ENCODE measurements at regions not wholly inside any gene's neighbourhood (a gene's known extent, or its start where the extent isn't known, plus 50 kb on each side); places are given as distances from the start of the nearest gene placed in this dataset.
A peak's percentile ranks its signal among the peaks of the same experiment; 100 is the strongest.
"Not testable (repeated sequence)": the region's sequence is repeated elsewhere in the genome, so short reads cannot be mapped to it uniquely, and the experiment has no call there.

DNA sequence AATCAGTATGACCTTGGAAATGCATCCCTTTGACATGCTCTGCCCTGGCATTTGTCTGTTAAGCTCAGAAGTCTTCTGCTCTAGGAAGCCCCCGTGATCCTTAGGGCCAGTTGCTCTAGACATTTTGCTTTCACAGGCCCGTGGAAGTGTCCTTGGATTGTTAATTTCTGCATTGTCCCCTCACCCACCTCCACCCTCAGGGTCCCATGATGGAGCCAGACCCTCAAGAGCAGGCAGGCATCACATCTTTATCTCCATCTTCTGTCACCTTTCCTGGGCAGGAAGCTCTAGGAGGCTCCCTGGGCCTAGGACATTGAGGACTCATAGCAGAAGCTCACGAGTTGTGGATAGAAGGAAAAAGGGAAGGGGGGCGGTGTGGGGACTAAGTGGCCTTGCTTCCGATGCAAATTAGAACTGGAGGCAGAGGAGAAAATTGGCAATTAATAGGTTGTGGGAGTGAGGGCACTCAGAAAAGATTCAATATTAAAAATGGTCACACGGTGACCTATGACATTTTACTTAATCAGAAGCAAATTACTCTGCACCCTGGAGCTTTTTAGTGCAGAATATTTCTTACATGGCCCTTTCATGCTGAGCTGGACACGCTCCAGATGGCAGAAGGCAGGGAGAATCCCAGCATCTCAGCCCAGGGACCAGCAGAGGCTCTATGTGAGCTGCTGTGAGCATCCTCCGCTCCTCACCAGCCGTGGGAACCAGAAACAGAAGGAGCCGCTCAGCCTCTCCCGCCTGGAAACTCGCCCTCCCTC, 185.0 kb downstream of the MATN1 start:
- no peaks in the 10 kb centered on the region for H3K36me3 Mint-ChIP-seq
- no peak for DNase-seq (ENCODE audit: low spot score in 2 of 2)
- no peak overlapping the region for H3K27ac Mint-ChIP-seq
- no peak overlapping the region for H3K4me3 Mint-ChIP-seq
- no peaks in the 10 kb centered on the region for H3K9me3 Mint-ChIP-seq
- ATAC-seq: no peak
- H3K4me1 Mint-ChIP-seq: no peaks in the 10 kb centered on the region

DNA sequence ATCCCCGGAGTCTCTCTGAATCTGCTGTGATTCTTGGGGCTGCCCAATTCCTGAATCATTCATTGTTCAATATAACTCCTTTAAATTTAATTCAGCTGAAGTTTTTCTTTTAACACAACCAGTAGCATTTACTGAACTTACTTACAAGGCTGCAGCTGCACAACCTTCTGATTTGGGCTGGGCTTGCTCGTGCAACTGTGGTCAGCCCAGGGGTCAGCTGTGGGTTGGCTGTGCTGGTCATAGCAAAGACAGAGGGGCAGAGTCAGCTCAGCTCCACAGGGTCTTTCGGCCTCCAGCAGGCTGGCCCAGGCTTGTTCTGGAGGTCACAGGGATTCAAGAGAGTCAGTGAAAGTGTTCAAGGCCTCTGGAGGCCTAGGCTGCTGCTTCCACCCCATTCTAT, 186.1 kb downstream of the MATN1 start:
- ATAC-seq (no peak), DNase-seq (ENCODE audit: low spot score in 2 of 2) (no peak)
- Mint-ChIP-seq H3K4me1 (no peaks in the 10 kb centered on the region), H3K36me3 (no peaks in the 10 kb centered on the region), H3K9me3 (no peaks in the 10 kb centered on the region), H3K4me3 (no peak overlapping the region), H3K27ac (no peak overlapping the region)

DNA sequence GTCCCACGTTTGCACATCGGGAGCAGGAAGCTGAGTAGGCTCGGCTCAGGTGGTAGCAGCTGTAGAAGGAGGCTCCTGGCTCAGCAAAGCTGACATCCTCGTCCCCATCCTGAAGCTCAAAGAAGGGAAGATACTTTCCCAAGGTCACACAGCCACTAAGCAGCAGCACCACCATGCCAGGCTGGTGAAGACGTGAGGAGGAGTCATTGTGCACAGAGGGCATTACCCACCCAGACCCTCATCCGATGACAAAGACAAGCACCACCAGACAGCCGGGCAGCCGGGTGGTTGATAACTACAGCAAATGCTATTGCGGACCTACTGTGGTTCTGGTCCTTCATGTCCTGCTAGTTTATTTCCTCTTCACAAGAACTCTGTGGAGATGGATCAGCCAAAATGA, 186.9 kb downstream of the MATN1 start:
- Mint-ChIP-seq H3K27ac (no peak overlapping the region), H3K4me3 (no peak overlapping the region), H3K36me3 (no peaks in the 10 kb centered on the region), H3K9me3 (no peaks in the 10 kb centered on the region), H3K4me1 (no peaks in the 10 kb centered on the region)
- no peak for DNase-seq (ENCODE audit: low spot score in 2 of 2)
- ATAC-seq: no peak

DNA sequence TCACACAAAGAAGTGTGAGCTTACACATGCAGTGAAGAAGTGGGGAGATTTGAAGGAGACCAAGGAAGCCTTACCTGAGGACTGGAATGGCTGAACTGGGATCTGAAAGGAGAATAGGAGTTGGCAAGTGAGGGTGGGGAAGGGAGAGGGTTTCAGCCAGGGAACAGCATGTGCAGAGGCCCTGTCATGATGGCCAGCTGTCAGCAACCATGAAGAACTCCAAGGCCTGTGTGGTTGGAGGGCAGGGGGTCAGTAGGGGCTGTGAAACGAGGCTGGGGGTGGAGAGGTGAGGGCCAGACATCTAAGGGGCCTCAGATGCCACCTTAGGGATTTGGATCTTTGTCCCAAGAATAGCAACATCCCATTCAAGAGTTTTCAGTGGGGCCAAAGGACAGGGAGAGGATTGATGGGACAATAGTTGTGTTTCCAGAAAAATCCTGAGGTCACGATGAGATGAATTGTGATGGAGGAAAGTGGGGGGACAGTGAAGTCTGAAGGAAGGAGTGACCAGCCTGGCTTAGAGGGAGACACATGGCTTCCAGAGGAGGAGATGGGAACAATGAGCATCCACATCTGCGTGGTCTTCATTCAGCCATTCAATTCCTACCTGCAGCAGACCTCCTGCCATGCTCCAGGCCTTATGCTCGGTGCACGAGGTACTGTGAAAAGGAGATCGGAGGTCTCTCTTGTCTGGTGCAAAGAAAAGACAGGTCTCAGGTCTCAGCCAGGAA, 187.6 kb downstream of the MATN1 start:
- no peak for ATAC-seq
- no peak overlapping the region for H3K27ac Mint-ChIP-seq

DNA sequence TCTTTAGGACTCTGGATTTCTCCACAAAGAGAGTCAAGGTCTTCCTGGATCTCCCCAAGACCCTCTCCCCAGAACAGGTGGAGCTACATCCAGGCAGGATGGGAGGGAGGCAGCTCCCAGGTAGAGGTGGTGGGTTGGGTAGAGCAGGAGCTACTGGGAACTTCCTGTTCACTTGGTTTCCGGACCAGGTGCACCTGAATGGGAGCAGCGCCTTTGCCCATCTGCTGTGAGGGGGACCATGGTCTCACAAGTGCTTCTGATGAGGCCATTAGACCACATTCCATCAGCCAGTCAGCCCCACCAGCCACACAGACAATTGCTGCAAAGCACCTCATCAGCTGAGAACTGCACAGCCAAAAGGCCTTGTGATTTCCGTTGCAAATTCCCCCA, 188.8 kb downstream of the MATN1 start:
- Mint-ChIP-seq H3K27ac (no peak overlapping the region), H3K36me3 (no peaks in the 10 kb centered on the region), H3K4me3 (no peak overlapping the region), H3K9me3 (no peaks in the 10 kb centered on the region), H3K4me1 (no peaks in the 10 kb centered on the region)
- ATAC-seq (no peak), DNase-seq (ENCODE audit: low spot score in 2 of 2) (no peak)

More for the DNA sequence above, 187.6 kb downstream of the MATN1 start:
- DNase-seq (ENCODE audit: low spot score in 2 of 2): no peak
- H3K4me1 Mint-ChIP-seq: no peaks in the 10 kb centered on the region
- H3K36me3 Mint-ChIP-seq: no peaks in the 10 kb centered on the region
- H3K9me3 Mint-ChIP-seq: no peaks in the 10 kb centered on the region
- H3K4me3 Mint-ChIP-seq: no peak overlapping the region

DNA sequence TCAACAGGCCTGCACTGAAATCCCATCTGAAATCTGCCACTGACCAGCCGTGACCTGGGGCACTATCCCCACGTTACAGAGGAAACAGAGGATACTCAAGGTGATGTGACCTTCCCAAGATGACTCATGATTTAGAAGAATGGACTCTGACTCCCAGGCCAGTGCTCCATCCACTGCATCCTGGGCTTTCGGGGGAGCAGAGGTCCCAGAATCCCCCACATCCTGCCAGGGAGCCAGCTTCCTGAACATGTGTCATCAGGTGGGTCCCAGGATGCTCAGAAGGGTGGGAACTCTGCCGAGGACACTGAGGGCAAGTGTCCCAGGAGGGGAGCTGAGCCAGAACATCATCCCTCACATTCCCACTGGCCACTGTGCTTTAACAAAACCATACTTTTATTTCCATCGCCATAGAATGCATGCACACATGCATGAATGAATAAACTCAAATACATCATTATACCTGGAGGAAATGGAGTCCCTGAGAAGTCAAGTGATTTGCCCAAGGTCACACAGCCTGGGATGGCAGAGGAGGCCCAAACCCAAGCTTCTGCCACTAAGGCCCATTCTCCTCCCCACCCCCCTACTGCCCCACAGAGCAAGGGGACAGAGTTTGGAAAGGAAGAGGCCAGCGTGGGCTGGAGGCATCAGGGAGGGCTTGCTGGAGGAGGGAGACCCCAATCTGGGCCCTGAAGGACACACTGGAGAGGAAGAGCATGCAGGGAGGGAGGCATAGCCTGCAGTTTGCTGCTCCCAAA, 189.4 kb downstream of the MATN1 start:
- no peaks in the 10 kb centered on the region for H3K9me3 Mint-ChIP-seq
- DNase-seq (ENCODE audit: low spot score in 2 of 2) (no peak), ATAC-seq (no peak)
- no peak overlapping the region for H3K27ac Mint-ChIP-seq
- H3K4me1 Mint-ChIP-seq: no peaks in the 10 kb centered on the region
- no peaks in the 10 kb centered on the region for H3K36me3 Mint-ChIP-seq
- no peak overlapping the region for H3K4me3 Mint-ChIP-seq

DNA sequence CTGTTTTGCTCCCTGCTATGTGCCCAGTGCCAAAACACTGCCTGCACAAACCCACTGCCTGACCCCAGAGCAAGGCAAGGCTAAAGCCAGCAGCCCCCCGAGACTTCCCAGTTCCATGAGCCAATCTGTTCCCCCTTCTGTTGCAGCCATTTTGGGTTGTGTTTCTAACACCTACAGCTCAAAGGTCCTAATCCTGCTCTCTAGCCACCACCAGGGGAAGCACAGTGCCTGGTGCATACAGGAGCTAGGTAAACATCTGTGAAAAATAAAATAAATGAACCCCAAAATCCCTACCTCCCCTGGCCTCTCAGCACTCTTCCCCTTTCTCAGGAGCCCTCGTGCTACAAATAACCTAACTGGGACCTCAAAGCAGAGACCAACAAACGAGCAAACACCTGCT, 190.2 kb downstream of the MATN1 start:
- Mint-ChIP-seq H3K27ac (no peak overlapping the region), H3K4me3 (no peak overlapping the region), H3K4me1 (no peaks in the 10 kb centered on the region), H3K9me3 (no peaks in the 10 kb centered on the region), H3K36me3 (no peaks in the 10 kb centered on the region)
- DNase-seq (ENCODE audit: low spot score in 2 of 2): no peak
- ATAC-seq: no peak

DNA sequence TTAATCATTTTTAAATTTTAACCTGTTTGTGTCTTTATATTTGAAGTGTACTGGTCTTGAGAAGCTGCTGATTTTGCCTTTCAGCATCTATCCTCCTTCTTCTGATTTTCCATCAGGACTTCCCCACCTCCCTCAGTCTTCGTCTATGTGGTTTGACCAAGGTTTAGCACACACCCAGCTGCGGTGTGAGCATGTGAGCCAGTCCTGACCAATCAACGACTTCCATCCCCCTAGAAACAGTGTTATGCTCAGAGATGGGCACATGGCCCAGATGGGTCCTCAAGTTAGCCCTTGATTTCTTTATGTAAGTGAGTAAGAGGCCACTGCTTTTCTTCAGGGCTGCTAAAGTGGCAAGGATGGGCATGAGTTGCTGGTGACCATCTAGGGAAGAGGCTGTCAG, 190.8 kb downstream of the MATN1 start:
- H3K4me3 Mint-ChIP-seq: no peak overlapping the region
- ATAC-seq (no peak), DNase-seq (ENCODE audit: low spot score in 2 of 2) (no peak)
- H3K36me3 Mint-ChIP-seq: no peaks in the 10 kb centered on the region
- no peaks in the 10 kb centered on the region for H3K4me1 Mint-ChIP-seq
- no peaks in the 10 kb centered on the region for H3K9me3 Mint-ChIP-seq
- no peak overlapping the region for H3K27ac Mint-ChIP-seq

DNA sequence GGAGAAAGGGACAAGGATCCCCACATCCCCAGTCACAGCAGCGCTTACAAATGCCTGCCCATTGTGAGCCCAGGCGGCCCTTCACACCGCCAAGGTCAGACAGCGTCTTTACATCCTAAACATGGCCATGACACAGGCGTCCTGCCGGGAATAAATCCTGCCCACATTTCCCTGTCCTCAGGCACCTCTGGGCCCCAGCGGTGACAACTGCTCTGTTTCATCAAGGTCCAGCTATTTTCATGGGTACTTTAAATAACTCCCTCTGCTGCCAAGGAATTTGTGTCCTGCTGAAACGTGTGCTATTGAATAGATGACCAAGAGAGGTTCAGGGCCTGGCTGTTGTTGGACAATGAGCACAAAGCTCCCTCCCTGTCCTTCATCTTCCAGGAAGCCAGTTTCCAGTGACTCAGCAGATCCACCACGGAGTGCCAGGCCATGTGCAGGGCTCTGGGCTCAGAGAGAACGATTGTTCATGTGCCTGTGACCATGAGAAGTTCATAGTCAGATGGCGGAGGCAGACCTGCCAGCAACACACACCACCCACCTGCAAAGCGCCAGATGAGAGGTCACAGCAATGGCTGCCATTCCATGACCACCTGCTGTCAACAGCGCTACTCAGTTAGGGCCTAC, 195.8 kb downstream of the MATN1 start:
- DNase-seq (ENCODE audit: low spot score in 2 of 2): no peak
- H3K36me3 Mint-ChIP-seq: no peaks in the 10 kb centered on the region
- H3K27ac Mint-ChIP-seq: no peak overlapping the region

DNA sequence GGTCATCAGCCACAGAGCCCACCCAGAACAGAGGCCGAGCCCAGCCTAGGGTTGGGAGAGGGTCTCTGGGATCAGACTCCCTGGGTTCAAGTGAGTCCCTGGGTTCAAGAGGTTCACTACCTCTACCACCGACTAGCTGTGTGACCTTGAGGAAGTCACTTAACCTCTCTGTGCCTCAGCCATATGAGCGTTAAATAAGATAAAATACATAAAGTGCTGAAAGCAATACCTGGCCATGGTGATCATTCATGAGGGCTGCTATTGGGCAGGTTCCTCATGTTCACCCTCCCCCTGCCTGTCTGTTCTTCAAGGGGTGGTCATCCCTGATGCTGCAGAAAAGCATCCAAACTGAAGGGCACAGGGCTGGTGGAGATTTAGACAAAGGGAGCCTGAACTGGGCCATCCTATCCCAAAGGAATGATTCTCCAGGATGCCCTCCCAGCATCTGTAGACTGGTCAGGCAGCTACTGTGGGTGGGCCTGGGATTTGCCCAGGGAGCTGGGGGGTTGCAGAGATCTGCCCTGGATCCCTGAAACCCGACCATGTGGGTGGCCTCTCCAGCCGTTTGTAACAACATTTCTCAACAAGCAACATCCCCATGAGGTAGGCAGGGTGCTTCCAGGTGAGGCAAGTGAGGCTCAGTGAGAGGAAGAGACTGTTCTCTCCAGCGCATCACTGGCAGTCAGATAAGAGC, 196.6 kb downstream of the MATN1 start:
- DNase-seq (ENCODE audit: low spot score in 2 of 2) (no peak), ATAC-seq (peak; percentile 11)
- no peak overlapping the region for H3K4me3 Mint-ChIP-seq
- H3K27ac Mint-ChIP-seq: no peak overlapping the region
- H3K4me1 Mint-ChIP-seq: no peaks in the 10 kb centered on the region
- no peaks in the 10 kb centered on the region for H3K36me3 Mint-ChIP-seq
- no peaks in the 10 kb centered on the region for H3K9me3 Mint-ChIP-seq

More for the DNA sequence above, 195.8 kb downstream of the MATN1 start:
- no peaks in the 10 kb centered on the region for H3K9me3 Mint-ChIP-seq
- ATAC-seq: no peak
- H3K4me3 Mint-ChIP-seq: no peak overlapping the region
- no peaks in the 10 kb centered on the region for H3K4me1 Mint-ChIP-seq

DNA sequence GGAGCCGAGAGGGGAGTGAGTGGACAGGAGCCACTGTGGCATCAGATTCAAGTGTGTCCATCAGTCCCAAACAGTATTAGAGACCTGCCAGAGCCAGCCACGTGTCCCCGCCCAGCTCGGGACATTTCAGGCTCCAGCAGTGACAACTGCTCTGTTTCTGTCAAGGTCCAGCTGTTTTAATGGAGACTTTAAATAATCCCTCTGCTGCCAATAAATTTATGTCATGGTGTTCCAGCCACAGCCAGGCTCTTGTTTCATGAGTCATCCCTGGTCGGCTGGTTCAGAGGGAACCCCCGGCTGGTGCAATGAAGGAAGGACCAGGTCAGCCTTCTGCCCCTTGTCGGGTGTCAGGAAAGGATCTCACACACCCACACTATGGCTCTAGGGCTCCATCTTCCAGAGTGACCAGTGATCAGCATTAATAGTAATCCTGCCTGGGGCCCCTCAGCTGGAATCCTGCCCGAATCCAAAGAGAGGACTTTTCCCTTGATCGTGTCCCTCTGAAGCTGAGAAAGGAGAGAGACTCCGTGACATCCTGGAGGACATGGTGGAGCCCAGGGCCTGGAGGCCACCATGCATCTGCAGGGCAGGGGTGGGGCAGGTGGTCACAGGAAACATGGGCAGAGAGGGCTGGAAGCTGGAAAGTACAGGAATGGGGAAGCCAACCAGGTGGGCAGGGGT, 197.3 kb downstream of the MATN1 start:
- H3K9me3 Mint-ChIP-seq: no peaks in the 10 kb centered on the region
- no peak overlapping the region for H3K27ac Mint-ChIP-seq
- H3K4me1 Mint-ChIP-seq: no peaks in the 10 kb centered on the region
- DNase-seq (ENCODE audit: low spot score in 2 of 2) (no peak), ATAC-seq (no peak)
- H3K4me3 Mint-ChIP-seq: no peak overlapping the region
- H3K36me3 Mint-ChIP-seq: no peaks in the 10 kb centered on the region

DNA sequence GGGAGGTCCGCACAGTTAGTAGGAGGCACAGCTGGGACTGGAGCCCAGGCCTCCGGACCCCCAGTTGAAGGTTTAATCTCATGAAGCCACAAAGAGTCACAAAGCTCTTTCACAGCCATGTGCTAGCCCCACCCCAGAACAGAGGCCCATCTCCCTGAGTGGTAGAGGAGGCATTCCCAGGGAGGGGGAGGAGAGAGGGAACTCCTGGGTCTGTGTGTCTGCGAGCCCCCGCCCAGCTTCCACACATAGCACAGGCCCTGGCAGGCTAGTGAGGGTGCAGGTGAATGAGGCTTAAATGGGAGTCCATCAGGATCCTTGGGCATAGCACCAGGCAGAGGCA, 197.8 kb downstream of the MATN1 start:
- ATAC-seq (no peak), DNase-seq (ENCODE audit: low spot score in 2 of 2) (no peak)
- no peaks in the 10 kb centered on the region for H3K9me3 Mint-ChIP-seq
- no peaks in the 10 kb centered on the region for H3K36me3 Mint-ChIP-seq
- H3K4me3 Mint-ChIP-seq: no peak overlapping the region
- H3K4me1 Mint-ChIP-seq: no peaks in the 10 kb centered on the region
- H3K27ac Mint-ChIP-seq: no peak overlapping the region

DNA sequence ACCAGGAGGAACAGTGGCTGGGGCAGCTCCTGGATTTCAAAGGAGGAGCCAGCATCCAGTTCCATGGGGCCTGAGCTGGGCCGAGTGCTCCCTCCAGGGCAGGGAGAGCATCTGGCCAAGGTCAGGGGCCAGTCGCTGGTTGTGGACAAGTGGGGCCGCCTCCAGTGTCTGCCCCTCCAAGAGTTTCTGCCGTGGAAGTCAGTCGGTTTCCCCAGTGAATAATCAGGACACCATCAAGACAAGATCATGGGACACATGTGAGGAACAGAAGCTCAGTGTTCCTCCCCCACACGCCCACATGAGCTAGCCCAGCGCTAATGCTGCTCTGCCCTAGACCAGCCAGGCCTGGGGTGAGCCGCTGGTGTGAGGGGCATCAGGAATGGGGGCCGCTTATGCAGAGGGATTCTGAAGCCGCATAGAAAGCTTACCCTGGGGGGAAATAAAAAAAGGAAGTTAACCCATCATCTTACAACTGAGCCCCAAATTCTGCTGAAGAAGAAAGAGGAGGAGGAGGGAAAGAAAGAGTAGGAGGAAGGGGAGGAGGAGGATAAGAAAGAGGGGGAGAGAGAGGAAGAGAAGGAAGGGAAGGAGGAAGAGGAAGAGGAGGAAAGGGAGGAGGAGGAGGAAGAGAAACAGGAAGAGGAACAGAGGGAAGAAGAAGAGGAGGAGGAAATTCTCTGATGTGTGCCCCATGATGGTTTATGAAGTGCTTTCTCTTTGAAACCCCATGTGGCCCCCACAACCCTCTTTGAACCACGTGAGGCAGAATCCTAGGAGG, 198.4 kb downstream of the MATN1 start:
- H3K36me3 Mint-ChIP-seq: no peaks in the 10 kb centered on the region
- no peaks in the 10 kb centered on the region for H3K9me3 Mint-ChIP-seq
- DNase-seq (ENCODE audit: low spot score in 2 of 2): no peak
- H3K27ac Mint-ChIP-seq: no peak overlapping the region
- H3K4me3 Mint-ChIP-seq: no peak overlapping the region
- ATAC-seq: no peak
- H3K4me1 Mint-ChIP-seq: no peaks in the 10 kb centered on the region

DNA sequence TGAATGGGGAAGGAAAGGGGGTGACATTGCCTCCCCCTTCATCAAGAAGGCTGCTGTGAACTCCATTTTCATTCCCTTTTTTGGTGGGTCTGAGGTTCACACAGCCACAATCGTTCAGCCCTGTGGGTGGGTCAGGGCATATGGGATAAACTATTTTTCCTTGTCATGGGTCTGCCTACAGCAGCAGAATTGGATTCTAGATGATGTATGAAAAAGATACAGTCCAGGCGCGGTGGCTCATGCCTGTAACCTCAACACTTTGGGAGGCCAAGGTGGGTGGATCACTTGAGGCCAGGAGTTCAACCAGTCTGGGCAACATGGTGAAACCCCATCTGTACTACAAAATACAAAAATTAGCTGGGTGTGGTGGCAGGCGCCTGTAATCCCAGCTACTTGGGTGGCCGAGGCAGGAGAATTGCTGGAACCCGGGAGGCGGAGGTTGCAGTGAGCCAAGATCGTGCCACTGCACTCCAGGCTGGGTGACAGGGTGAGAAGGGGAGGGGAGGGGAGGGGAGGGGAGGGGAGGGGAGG, 199.3 kb downstream of the MATN1 start:
- not testable (repeated sequence) for H3K9me3 Mint-ChIP-seq; ATAC-seq; H3K4me1 Mint-ChIP-seq; H3K27ac Mint-ChIP-seq; DNase-seq (ENCODE audit: low spot score in 2 of 2); H3K4me3 Mint-ChIP-seq; H3K36me3 Mint-ChIP-seq
